HG02642 (cell line): ENCODE measurements at regions not wholly inside any gene's neighbourhood (a gene's known extent, or its start where the extent isn't known, plus 50 kb on each side); places are given as distances from the start of the nearest gene placed in this dataset.

ENCODE experiments used
- ATAC-seq: cut with Tn5 transposase; IDR thresholded peaks from one replicate; pipeline ENCODE4 v1.9.1; 2021; ENCODE audit warnings: mild to moderate bottlenecking; ENCODE audit not compliant: unreplicated experiment, poor library complexity

GRCh38 chr2:206368484-206368883 lies 74.8 kb upstream of the ADAM23 start:
- ATAC-seq = no peak

- no peak for ATAC-seq
Observed at GRCh38 chr2:206368933-206369569, 74.3 kb upstream of the ADAM23 start.

GRCh38 chr2:206375956-206376355 lies 67.4 kb upstream of the ADAM23 start:
- no peak for ATAC-seq

- ATAC-seq = no peak
Observed at GRCh38 chr2:206378835-206379234, 64.5 kb upstream of the ADAM23 start.

GRCh38 chr2:206379266-206379665 lies 64.1 kb upstream of the ADAM23 start:
- no peak for ATAC-seq

- no peak for ATAC-seq
Observed at GRCh38 chr2:206379886-206380285, 63.4 kb upstream of the ADAM23 start.

- ATAC-seq = no peak
Observed at GRCh38 chr2:206381881-206382280, 61.5 kb upstream of the ADAM23 start.

- no peak for ATAC-seq
Observed at GRCh38 chr2:206383669-206384068, 59.7 kb upstream of the ADAM23 start.

- no peak for ATAC-seq
Observed at GRCh38 chr2:206387808-206388207, 55.5 kb upstream of the ADAM23 start.

- ATAC-seq = no peak
Observed at GRCh38 chr2:206388698-206389097, 54.6 kb upstream of the ADAM23 start.

- no peak for ATAC-seq
Observed at GRCh38 chr2:206389164-206389563, 54.2 kb upstream of the ADAM23 start.

- no peak for ATAC-seq
Observed at GRCh38 chr2:206390181-206390580, 53.2 kb upstream of the ADAM23 start.

GRCh38 chr2:206392118-206392517 lies 51.2 kb upstream of the ADAM23 start:
- peak; percentile 96 for ATAC-seq
